ENCODE measurements at regions not wholly inside any gene's neighbourhood (a gene's known extent, or its start where the extent isn't known, plus 50 kb on each side); places are given as distances from the start of the nearest gene placed in this dataset.

DNA sequence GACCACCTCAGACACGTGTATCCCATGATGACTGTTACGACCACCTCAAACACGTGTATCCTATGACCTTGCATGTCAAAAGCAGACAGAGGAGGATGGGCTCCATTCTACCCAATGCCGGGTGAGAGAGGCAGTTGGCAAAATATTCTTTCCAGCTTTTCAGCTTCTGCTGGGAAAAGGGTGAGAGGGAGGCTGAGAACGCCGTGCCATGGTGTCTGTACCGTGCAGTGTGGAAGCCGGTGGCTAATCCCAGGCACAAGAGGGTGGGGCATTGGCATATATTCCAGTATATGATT, 1478.4 kb downstream of the TBC1D22A start:
- peaks cover 0 to 2% (median 0%) of the 10 kb centered on the region in 9 donors for H3K9me3 Mint-ChIP-seq
- DNase-seq (peak in 1 of 10 donors; percentile 12), ATAC-seq (no peak)
- H3K27me3 Mint-ChIP-seq: peaks cover 0 to 9% (median 1%) of the 10 kb centered on the region in 5 donors
- H3K4me3 Mint-ChIP-seq: no peak overlapping the region
- peaks cover 0 to 40% (median 11%) of the 10 kb centered on the region in 4 donors for H3K4me1 Mint-ChIP-seq
- H3K27ac Mint-ChIP-seq: peak overlapping the region in 1 of 10 donors; percentile 49
- POLR2A ChIA-PET: no interaction called here
- no peaks in the 10 kb centered on the region for H3K36me3 Mint-ChIP-seq

GRCh38 chr22:48240148-48240934, 1477.9 kb downstream of the TBC1D22A start:
- Mint-ChIP-seq H3K27ac (no peak overlapping the region), H3K4me3 (no peak overlapping the region), H3K27me3 (peaks cover 0 to 9% (median 1%) of the 10 kb centered on the region in 5 donors), H3K9me3 (peaks cover 0 to 3% (median 0%) of the 10 kb centered on the region in 9 donors), H3K4me1 (peaks cover 0 to 37% (median 10%) of the 10 kb centered on the region in 4 donors), H3K36me3 (no peaks in the 10 kb centered on the region)
- DNase-seq (no peak), ATAC-seq (no peak)
- POLR2A ChIA-PET: no interaction called here

- Mint-ChIP-seq H3K36me3 (no peaks in the 10 kb centered on the region), H3K27ac (no peak overlapping the region), H3K9me3 (peaks cover 0 to 10% (median 2%) of the 10 kb centered on the region in 9 donors), H3K4me1 (peaks cover 0 to 31% (median 8%) of the 10 kb centered on the region in 4 donors), H3K4me3 (no peak overlapping the region), H3K27me3 (peaks cover 0 to 9% (median 1%) of the 10 kb centered on the region in 5 donors)
- POLR2A ChIA-PET: no interaction called here
- no peak for DNase-seq
- no peak for ATAC-seq
These were observed 1477.2 kb downstream of the TBC1D22A start for GRCh38 chr22:48239461-48240147.

GRCh38 chr22:48238966-48239365, 1476.5 kb downstream of the TBC1D22A start:
- peaks cover 0 to 8% (median 1%) of the 10 kb centered on the region in 5 donors for H3K27me3 Mint-ChIP-seq
- no peak overlapping the region for H3K27ac Mint-ChIP-seq
- POLR2A ChIA-PET: no interaction called here
- H3K4me1 Mint-ChIP-seq: peaks cover 0 to 31% (median 8%) of the 10 kb centered on the region in 4 donors
- no peak for ATAC-seq
- no peak for DNase-seq
- no peaks in the 10 kb centered on the region for H3K36me3 Mint-ChIP-seq
- no peak overlapping the region for H3K4me3 Mint-ChIP-seq
- peaks cover 0 to 15% (median 4%) of the 10 kb centered on the region in 9 donors for H3K9me3 Mint-ChIP-seq

DNA sequence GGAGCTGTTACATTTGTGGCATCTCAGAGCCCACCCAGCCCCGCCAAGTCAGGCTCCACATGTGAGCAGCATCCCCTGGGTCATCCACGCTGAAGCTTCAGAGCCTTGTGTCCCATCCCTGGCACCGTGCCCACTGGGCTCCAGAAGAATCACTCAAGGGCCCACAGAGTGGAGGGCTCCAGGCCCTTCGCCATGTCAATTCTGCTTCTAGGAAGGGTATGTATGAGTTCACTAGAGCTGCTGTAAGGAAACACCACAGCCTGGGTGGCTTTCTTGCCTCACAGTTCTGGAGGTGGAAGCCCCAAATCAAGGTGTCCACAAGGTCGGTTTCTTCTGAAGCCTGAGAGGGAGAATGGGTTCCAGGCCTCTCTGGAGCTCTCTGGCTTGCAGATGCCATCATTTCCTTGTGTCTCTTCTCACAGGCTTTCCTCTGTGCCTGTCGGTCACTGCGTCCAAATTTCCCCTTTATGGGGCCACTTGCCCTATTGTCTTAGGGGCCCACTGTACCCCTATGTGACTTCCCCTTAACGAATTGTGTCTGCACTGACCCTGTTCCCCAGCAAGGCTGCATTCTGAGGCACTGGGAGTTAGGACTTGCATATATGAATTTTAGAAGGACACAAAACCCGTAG, 1476.0 kb downstream of the TBC1D22A start:
- peaks cover 0 to 20% (median 7%) of the 10 kb centered on the region in 9 donors for H3K9me3 Mint-ChIP-seq

GRCh38 chr22:48237466-48238283, 1475.2 kb downstream of the TBC1D22A start:
- H3K4me1 Mint-ChIP-seq: peaks cover 0 to 21% (median 5%) of the 10 kb centered on the region in 4 donors
- H3K27me3 Mint-ChIP-seq: peaks cover 0 to 5% (median 1%) of the 10 kb centered on the region in 5 donors
- DNase-seq: no peak
- H3K27ac Mint-ChIP-seq: no peak overlapping the region
- POLR2A ChIA-PET: no interaction called here
- H3K4me3 Mint-ChIP-seq: no peak overlapping the region
- peaks cover 1 to 26% (median 9%) of the 10 kb centered on the region in 9 donors for H3K9me3 Mint-ChIP-seq
- peaks cover 0 to 2% (median 0%) of the 10 kb centered on the region in 3 donors for H3K36me3 Mint-ChIP-seq
- no peak for ATAC-seq

More for the DNA sequence above, 1476.0 kb downstream of the TBC1D22A start:
- POLR2A ChIA-PET: no interaction called here
- no peak for ATAC-seq
- Mint-ChIP-seq H3K27ac (no peak overlapping the region), H3K36me3 (no peaks in the 10 kb centered on the region), H3K27me3 (peaks cover 0 to 5% (median 1%) of the 10 kb centered on the region in 5 donors), H3K4me1 (peaks cover 0 to 25% (median 6%) of the 10 kb centered on the region in 4 donors), H3K4me3 (no peak overlapping the region)
- no peak for DNase-seq

DNA sequence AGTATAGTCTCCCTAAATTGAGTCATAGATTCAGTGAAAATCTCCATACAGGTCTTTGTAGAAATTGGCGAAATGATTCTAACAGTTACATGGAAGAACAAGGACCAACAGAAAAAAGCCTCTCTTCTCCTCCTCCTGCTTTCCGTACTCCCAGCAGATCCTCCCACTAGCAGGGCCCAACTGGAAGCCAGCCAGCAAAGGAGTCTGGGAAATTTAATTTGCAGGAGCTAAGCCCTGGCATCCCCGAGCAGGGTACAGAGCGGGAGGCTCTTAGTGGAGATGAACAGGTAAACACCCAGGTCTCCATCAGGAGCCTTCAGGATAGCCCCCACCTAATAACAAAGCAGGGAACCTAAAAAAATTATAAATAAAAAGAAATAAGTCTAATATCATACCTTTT, 1473.8 kb downstream of the TBC1D22A start:
- POLR2A ChIA-PET: no interaction called here
- no peak overlapping the region for H3K4me3 Mint-ChIP-seq
- H3K27me3 Mint-ChIP-seq: peaks cover 0 to 5% (median 1%) of the 10 kb centered on the region in 5 donors

DNA sequence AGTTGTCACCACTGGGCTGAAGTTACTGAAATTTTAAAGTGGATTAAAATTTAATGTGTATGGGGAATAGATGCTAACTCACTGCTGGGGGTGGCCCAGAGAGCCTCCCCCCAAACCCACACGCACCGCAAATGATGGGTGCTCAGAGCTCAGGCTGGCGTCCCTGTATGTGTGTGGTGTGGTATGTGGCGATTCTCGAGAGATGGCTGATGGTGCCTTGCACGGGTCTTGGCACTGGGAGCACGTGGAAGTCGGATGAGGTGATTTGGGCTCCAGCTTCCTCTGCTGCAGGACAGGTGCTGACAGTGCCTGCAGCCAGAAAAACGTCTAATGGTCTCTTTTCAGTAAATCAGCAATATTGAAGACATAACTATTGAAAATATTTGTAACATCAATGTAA, 1473.3 kb downstream of the TBC1D22A start:
- peaks cover 0 to 7% (median 0%) of the 10 kb centered on the region in 4 donors for H3K4me1 Mint-ChIP-seq
- H3K27me3 Mint-ChIP-seq: peaks cover 0 to 5% (median 1%) of the 10 kb centered on the region in 5 donors
- H3K36me3 Mint-ChIP-seq: peaks cover 0 to 12% (median 0%) of the 10 kb centered on the region in 3 donors
- DNase-seq (no peak), ATAC-seq (no peak)
- H3K4me3 Mint-ChIP-seq: no peak overlapping the region
- peaks cover 7 to 41% (median 18%) of the 10 kb centered on the region in 9 donors for H3K9me3 Mint-ChIP-seq
- POLR2A ChIA-PET: no interaction called here
- no peak overlapping the region for H3K27ac Mint-ChIP-seq

More for the DNA sequence above, 1473.8 kb downstream of the TBC1D22A start:
- H3K4me1 Mint-ChIP-seq: peaks cover 0 to 10% (median under 1%) of the 10 kb centered on the region in 4 donors
- H3K36me3 Mint-ChIP-seq: peaks cover 0 to 12% (median 0%) of the 10 kb centered on the region in 3 donors
- no peak overlapping the region for H3K27ac Mint-ChIP-seq
- DNase-seq: no peak
- peaks cover 7 to 37% (median 18%) of the 10 kb centered on the region in 9 donors for H3K9me3 Mint-ChIP-seq
- ATAC-seq: no peak

DNA sequence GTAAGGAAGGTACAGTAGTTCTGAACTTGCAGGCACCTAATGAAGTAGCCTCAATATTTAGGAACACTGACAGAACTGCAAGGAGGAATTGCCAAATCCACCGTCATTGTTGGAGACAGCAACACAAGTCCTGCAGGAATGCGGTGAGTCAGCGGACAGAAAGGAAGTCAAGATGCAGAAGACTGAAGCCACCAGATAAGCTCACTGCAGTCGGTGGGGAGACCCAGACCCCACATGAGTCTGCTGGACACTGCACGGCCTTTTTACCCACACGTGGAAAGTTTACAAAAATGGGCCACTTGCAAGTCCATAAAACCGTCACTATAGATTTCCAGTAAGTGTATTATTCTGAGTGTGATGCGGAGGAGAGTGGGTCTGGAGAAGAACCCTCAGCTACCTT, 1471.6 kb downstream of the TBC1D22A start:
- H3K27ac Mint-ChIP-seq: no peak overlapping the region
- no peaks in the 10 kb centered on the region for H3K4me1 Mint-ChIP-seq
- H3K27me3 Mint-ChIP-seq: peaks cover 0 to under 1% (median 0%) of the 10 kb centered on the region in 5 donors
- DNase-seq (no peak), ATAC-seq (no peak)
- H3K4me3 Mint-ChIP-seq: no peak overlapping the region
- H3K9me3 Mint-ChIP-seq: peaks cover 7 to 47% (median 20%) of the 10 kb centered on the region in 9 donors
- POLR2A ChIA-PET: no interaction called here
- peaks cover 0 to 12% (median 0%) of the 10 kb centered on the region in 3 donors for H3K36me3 Mint-ChIP-seq

DNA sequence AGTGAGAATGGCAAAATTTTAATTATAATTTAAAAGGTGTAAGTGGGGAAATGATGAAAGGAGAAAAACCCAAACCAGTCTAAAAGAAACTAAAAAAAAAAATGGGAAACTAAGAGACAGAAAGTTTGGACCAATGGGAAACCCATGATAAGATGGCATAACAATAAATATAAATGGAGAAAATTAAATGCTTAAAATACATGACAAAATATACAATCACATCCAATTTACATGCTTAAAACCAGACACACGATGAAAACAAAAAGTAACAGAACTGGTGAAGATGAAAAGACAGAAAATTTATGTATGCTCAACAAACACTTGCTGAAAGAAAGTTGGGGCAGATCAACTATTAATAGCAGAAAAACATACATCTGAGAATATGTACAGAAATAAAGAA, 1471.1 kb downstream of the TBC1D22A start:
- no peaks in the 10 kb centered on the region for H3K4me1 Mint-ChIP-seq
- H3K36me3 Mint-ChIP-seq: peaks cover 0 to 12% (median 0%) of the 10 kb centered on the region in 3 donors
- H3K9me3 Mint-ChIP-seq: peaks cover 7 to 47% (median 22%) of the 10 kb centered on the region in 9 donors
- DNase-seq (no peak), ATAC-seq (no peak)
- peaks cover 0 to 4% (median 0%) of the 10 kb centered on the region in 5 donors for H3K27me3 Mint-ChIP-seq
- H3K27ac Mint-ChIP-seq: no peak overlapping the region
- no peak overlapping the region for H3K4me3 Mint-ChIP-seq
- POLR2A ChIA-PET: no interaction called here

DNA sequence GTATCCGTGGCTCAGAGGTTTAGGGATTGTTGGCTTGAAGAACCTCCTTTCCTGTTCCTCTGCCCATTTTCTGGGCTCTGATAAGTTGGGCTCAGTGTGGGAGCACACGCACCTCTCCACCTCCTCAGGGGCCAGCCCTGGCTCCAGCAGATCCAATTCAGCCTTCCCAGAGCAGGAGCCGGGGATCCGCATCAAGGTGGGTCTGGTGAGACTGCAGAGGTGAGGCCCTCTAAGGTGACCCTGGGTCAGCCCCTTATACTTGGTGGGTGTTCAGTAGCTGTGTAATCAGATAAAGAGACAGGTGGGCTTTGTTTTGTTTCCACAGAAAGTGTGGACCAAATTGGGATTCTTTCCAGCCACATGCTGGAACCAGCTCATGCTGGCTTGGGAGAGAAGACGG, 1466.0 kb downstream of the TBC1D22A start:
- H3K4me3 Mint-ChIP-seq: no peak overlapping the region
- peaks cover 0 to 18% (median 13%) of the 10 kb centered on the region in 5 donors for H3K27me3 Mint-ChIP-seq
- no peak overlapping the region for H3K27ac Mint-ChIP-seq
- no peaks in the 10 kb centered on the region for H3K4me1 Mint-ChIP-seq
- POLR2A ChIA-PET: no interaction called here
- DNase-seq (no peak), ATAC-seq (no peak)
- H3K9me3 Mint-ChIP-seq: peaks cover 3 to 33% (median 14%) of the 10 kb centered on the region in 9 donors
- peaks cover 0 to 12% (median 0%) of the 10 kb centered on the region in 3 donors for H3K36me3 Mint-ChIP-seq

- Mint-ChIP-seq H3K36me3 (peaks cover 0 to 7% (median 0%) of the 10 kb centered on the region in 3 donors), H3K27ac (no peak overlapping the region), H3K4me1 (no peaks in the 10 kb centered on the region), H3K27me3 (peaks cover 0 to 18% (median 13%) of the 10 kb centered on the region in 5 donors), H3K9me3 (peaks cover under 1 to 23% (median 9%) of the 10 kb centered on the region in 9 donors), H3K4me3 (no peak overlapping the region)
- no peak for ATAC-seq
- no peak for DNase-seq
- POLR2A ChIA-PET: no interaction called here
These were observed 1465.0 kb downstream of the TBC1D22A start for GRCh38 chr22:48227341-48228018.

Data from naive thymus-derived CD8-positive, alpha-beta T cell (primary cell).